B cell (primary cell): ENCODE measurements at regions not wholly inside any gene's neighbourhood (a gene's known extent, or its start where the extent isn't known, plus 50 kb on each side); places are given as distances from the start of the nearest gene placed in this dataset.

ENCODE experiments used
- EZH2 ChIP-seq: IDR thresholded peaks from 2 replicates; pipeline ENCODE4 v1.6.1; 2012; ENCODE audit warnings: borderline replicate concordance, low read depth, mild to moderate bottlenecking, moderate library complexity, low read length; ENCODE audit not compliant: insufficient read depth, poor library complexity, severe bottlenecking
- TF ChIP-seq, protein P1 (sequence below): fragments of 200-600 bp; IDR thresholded peaks from one replicate; pipeline ENCODE4 v1.8.0; 2022; ENCODE audit warnings: antibody characterized with exemption, mild to moderate bottlenecking

DNA sequence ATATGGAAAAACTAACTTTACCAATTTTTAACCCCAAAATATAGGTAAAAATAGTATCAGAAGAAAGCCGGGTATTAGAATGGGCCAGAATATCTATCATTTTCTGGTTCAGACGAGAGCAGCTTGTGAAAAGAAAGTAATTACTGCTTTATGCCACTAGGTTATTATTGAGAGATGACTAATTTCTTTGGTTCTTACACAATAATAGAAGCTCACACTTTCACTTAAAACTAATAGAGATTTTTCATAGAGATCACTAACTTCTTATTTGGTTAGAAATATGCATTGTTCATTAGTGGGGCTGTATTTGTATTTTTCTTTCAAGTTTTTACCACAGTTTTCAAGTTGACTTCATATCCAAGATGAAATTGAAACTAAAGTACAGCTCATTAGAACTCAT, 1241.2 kb upstream of the FLRT2 start:
- TF ChIP-seq, protein P1, sequence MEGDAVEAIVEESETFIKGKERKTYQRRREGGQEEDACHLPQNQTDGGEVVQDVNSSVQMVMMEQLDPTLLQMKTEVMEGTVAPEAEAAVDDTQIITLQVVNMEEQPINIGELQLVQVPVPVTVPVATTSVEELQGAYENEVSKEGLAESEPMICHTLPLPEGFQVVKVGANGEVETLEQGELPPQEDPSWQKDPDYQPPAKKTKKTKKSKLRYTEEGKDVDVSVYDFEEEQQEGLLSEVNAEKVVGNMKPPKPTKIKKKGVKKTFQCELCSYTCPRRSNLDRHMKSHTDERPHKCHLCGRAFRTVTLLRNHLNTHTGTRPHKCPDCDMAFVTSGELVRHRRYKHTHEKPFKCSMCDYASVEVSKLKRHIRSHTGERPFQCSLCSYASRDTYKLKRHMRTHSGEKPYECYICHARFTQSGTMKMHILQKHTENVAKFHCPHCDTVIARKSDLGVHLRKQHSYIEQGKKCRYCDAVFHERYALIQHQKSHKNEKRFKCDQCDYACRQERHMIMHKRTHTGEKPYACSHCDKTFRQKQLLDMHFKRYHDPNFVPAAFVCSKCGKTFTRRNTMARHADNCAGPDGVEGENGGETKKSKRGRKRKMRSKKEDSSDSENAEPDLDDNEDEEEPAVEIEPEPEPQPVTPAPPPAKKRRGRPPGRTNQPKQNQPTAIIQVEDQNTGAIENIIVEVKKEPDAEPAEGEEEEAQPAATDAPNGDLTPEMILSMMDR, result no peak
- TF ChIP-seq EZH2, result no peak
